GM06990 (cell line): ENCODE measurements at regions not wholly inside any gene's neighbourhood (a gene's known extent, or its start where the extent isn't known, plus 50 kb on each side); places are given as distances from the start of the nearest gene placed in this dataset.

Experiments used
- DNase-seq: peaks from one replicate; pipeline ENCODE4 v3.0.0-alpha.2; 2011; ENCODE audit not compliant: insufficient read length; ENCODE audit errors: extremely low read depth
- H3K27me3 ChIP-seq: replicated peaks from 2 replicates; pipeline ENCODE4 v1.6.0; 2011; ENCODE audit warnings: low read length; ENCODE audit not compliant: control insufficient read depth, insufficient read depth
- H3K36me3 ChIP-seq: 2 replicates; pipeline ENCODE4 v1.5.1; 2011; ENCODE audit warnings: low read length; ENCODE audit not compliant: control insufficient read depth, insufficient read depth
- H3K4me3 ChIP-seq: replicated peaks from 2 replicates; pipeline ENCODE4 v1.5.1; 2011; ENCODE audit warnings: low read depth, mild to moderate bottlenecking, control low read depth, low read length
- CTCF ChIP-seq: IDR thresholded peaks from 2 replicates; pipeline ENCODE4 v1.5.1; 2011; ENCODE audit warnings: low read length, control low read depth, mild to moderate bottlenecking, inconsistent platforms; ENCODE audit not compliant: insufficient read depth, poor library complexity, severe bottlenecking

GRCh38 chr4:120636120-120636630, 286.4 kb downstream of the PRDM5 start:
- no peak for TF ChIP-seq CTCF
- Histone ChIP-seq H3K4me3 (no peak overlapping the region), H3K36me3 (no peaks in the 10 kb centered on the region), H3K27me3 (no peaks in the 10 kb centered on the region; the same call in 1 of the 2 replicates)
- DNase-seq, result no peak

GRCh38 chr4:120633810-120634209, 288.7 kb downstream of the PRDM5 start:
- no peaks in the 10 kb centered on the region; the same call in 1 of the 2 replicates for H3K27me3 ChIP-seq
- no peaks in the 10 kb centered on the region for H3K36me3 ChIP-seq
- no peak for TF ChIP-seq CTCF
- no peak overlapping the region for H3K4me3 ChIP-seq
- no peak for DNase-seq

- no peaks in the 10 kb centered on the region; the same call in 1 of the 2 replicates for H3K27me3 ChIP-seq
- TF ChIP-seq CTCF, result no peak
- no peak for DNase-seq
- no peak overlapping the region for H3K4me3 ChIP-seq
- H3K36me3 ChIP-seq, result no peaks in the 10 kb centered on the region
These were observed 292.1 kb downstream of the PRDM5 start for GRCh38 chr4:120630427-120630826.

GRCh38 chr4:120629546-120630108, 292.9 kb downstream of the PRDM5 start:
- Histone ChIP-seq H3K27me3 (no peaks in the 10 kb centered on the region; the same call in 1 of the 2 replicates), H3K4me3 (no peak overlapping the region), H3K36me3 (no peaks in the 10 kb centered on the region)
- no peak for DNase-seq
- TF ChIP-seq CTCF, result no peak

- DNase-seq, result no peak
- no peak for TF ChIP-seq CTCF
- Histone ChIP-seq H3K4me3 (no peak overlapping the region), H3K36me3 (no peaks in the 10 kb centered on the region), H3K27me3 (no peaks in the 10 kb centered on the region; the same call in 1 of the 2 replicates)
These were observed 299.9 kb downstream of the PRDM5 start for GRCh38 chr4:120622601-120623000.

- no peaks in the 10 kb centered on the region for H3K36me3 ChIP-seq
- no peak overlapping the region for H3K4me3 ChIP-seq
- no peak for DNase-seq
- no peaks in the 10 kb centered on the region; the same call in 1 of the 2 replicates for H3K27me3 ChIP-seq
- TF ChIP-seq CTCF, result no peak
These were observed 305.4 kb downstream of the PRDM5 start for GRCh38 chr4:120617171-120617570.
